Brain microvascular endothelial cell (primary cell): ENCODE measurements at regions not wholly inside any gene's neighbourhood (a gene's known extent, or its start where the extent isn't known, plus 50 kb on each side); places are given as distances from the start of the nearest gene placed in this dataset.

Experiments
- DNase-seq: peaks from one replicate; pipeline ENCODE4 v3.0.0-alpha.2; 2020
- H3K27ac ChIP-seq: fragments of 250-450 bp; sonication (Bioruptor Pico); 2 replicates; pipeline ENCODE4 v1.5.1; 2020; ENCODE audit warnings: mild to moderate bottlenecking, moderate library complexity
- H3K27me3 ChIP-seq: fragments of 250-450 bp; sonication (Bioruptor Pico); replicated peaks from 2 replicates; pipeline ENCODE4 v1.5.1; 2020; ENCODE audit warnings: mild to moderate bottlenecking
- H3K36me3 ChIP-seq: fragments of 250-450 bp; sonication (Bioruptor Pico); replicated peaks from 2 replicates; pipeline ENCODE4 v1.5.1; 2020; ENCODE audit warnings: mild to moderate bottlenecking
- H3K4me3 ChIP-seq: 2 replicates; pipeline ENCODE4 v1.5.1; 2011; ENCODE audit warnings: low read depth, mild to moderate bottlenecking, control low read depth, low read length, moderate library complexity
- in situ Hi-C: cut with HindIII; loops from 2 replicates; pipeline ENCODE4 v1.10.0; 2017; ENCODE audit warnings: low sequenced_read_pairs, low pct_ligation_motif_present
- TF ChIP-seq, protein P1 (sequence below): IDR thresholded peaks from 2 replicates; pipeline ENCODE4 v1.5.1; 2011; ENCODE audit warnings: low read depth, mild to moderate bottlenecking, moderate library complexity, low read length, control low read depth, inconsistent platforms; ENCODE audit errors: missing control alignments

DNA sequence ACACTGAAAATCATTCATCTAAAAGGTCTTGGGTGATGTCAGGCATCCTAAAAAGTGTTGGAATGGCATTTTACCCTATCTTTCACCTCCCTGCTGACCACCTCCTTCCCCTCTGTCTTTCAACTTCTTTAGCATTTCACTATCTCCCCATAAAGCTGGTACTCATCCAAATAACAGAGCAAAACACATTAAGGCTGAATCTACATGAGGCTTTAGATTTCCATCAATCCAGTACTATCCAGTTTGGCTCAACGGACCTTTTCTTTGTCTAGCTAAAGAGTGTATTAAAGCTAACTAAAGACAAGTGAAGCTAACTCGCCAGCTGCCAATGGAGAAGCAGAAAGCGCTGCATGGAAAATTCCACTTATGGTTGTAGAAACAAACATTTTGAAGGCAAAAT is 122.5 kb upstream of the NCKAP5 start:
- in situ Hi-C loops = no loop called here
- TF ChIP-seq, protein P1, sequence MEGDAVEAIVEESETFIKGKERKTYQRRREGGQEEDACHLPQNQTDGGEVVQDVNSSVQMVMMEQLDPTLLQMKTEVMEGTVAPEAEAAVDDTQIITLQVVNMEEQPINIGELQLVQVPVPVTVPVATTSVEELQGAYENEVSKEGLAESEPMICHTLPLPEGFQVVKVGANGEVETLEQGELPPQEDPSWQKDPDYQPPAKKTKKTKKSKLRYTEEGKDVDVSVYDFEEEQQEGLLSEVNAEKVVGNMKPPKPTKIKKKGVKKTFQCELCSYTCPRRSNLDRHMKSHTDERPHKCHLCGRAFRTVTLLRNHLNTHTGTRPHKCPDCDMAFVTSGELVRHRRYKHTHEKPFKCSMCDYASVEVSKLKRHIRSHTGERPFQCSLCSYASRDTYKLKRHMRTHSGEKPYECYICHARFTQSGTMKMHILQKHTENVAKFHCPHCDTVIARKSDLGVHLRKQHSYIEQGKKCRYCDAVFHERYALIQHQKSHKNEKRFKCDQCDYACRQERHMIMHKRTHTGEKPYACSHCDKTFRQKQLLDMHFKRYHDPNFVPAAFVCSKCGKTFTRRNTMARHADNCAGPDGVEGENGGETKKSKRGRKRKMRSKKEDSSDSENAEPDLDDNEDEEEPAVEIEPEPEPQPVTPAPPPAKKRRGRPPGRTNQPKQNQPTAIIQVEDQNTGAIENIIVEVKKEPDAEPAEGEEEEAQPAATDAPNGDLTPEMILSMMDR = no peak
- Histone ChIP-seq H3K4me3 (no peak overlapping the region), H3K27me3 (no peaks in the 10 kb centered on the region), H3K27ac (no peak overlapping the region), H3K36me3 (no peaks in the 10 kb centered on the region)
- DNase-seq = no peak

DNA sequence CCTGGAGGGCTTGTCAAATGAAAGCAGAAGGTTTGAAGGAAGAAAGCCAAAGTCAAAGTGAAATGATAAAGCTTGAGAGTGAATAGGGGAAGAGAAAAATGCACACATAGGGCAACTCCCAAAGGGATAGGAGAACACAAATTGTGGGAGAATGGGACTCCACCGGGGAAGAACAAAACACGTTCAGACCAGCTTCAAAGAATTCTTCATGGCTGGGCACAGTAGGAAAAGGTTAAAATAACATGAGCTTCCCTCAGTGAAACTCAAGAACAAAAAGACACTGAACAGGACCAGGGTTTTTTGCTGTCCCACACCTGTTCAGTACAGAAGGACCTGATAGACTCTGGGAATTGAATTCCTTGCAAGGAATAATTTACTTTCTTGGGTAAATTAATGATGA is 123.1 kb upstream of the NCKAP5 start:
- no peaks in the 10 kb centered on the region for H3K36me3 ChIP-seq
- in situ Hi-C loops = no loop called here
- no peak overlapping the region for H3K4me3 ChIP-seq
- no peaks in the 10 kb centered on the region for H3K27me3 ChIP-seq
- TF ChIP-seq, protein P1 = no peak
- no peak overlapping the region for H3K27ac ChIP-seq
- no peak for DNase-seq

DNA sequence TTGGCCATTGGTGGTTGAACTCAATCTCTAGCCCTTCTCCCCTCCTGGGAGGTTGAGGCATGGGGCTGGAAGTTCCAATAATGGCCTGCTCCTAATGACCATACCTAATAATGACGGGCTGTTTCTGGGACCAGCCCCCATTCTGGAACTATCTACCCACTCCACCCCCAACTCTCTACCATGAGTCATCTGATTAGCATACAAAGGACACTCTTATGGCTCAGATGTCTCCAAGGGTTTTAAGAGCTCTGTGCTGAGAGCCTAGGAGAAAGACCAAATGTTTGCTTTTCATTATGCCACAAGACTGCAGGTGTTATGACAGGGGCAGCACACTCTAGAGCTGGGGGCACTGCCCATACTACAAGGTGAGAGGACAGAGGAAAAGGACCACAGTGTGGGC is 137.0 kb upstream of the NCKAP5 start:
- no peaks in the 10 kb centered on the region for H3K27me3 ChIP-seq
- no peak for DNase-seq
- H3K36me3 ChIP-seq = no peaks in the 10 kb centered on the region
- in situ Hi-C loops = no loop called here
- H3K4me3 ChIP-seq = no peak overlapping the region
- H3K27ac ChIP-seq = no peak overlapping the region
- TF ChIP-seq, protein P1 = no peak

DNA sequence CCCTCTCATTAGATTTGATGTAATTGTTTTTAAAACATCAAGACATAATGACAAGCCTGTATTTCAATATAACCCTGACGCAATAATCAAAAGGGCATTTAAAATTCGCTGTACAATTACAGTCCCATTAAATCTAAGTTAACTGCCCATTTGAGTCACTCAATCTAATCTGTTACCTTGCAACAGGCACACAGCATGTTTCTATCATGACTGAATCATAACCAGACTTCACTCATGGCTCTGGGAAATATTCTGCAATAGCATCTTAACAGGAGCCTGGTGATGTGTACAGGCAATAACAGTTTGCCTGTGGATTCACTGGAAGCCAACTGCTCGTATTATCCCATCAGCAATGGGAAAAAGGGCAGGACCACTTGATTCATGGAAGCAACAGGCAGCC is 142.3 kb upstream of the NCKAP5 start:
- DNase-seq = no peak
- H3K36me3 ChIP-seq = no peaks in the 10 kb centered on the region
- in situ Hi-C loops = no loop called here
- TF ChIP-seq, protein P1 = no peak
- H3K27ac ChIP-seq = no peak overlapping the region
- no peak overlapping the region for H3K4me3 ChIP-seq
- H3K27me3 ChIP-seq = no peaks in the 10 kb centered on the region

DNA sequence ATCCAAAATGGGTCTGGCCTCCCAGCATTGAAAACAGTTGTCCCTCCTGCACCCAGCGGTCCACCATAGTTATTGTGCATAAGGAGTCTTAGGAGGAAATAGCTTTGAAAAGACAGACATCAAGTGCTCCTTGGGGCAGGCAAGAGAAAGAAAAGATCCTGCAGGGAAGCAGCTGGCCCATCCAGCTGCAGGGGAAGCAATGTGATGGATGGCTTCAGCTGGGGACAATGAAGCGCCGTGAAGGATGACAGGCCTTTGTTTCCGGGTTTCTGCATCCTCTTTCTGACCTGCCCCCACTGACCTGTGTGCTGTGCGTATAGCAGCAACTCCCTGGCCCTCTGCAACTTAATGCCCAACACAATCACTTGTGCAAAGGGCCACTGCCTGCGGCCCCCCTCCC is 142.9 kb upstream of the NCKAP5 start:
- no peak overlapping the region for H3K27ac ChIP-seq
- no peaks in the 10 kb centered on the region for H3K27me3 ChIP-seq
- TF ChIP-seq, protein P1 = no peak
- in situ Hi-C loops = no loop called here
- DNase-seq = no peak
- H3K4me3 ChIP-seq = no peak overlapping the region
- no peaks in the 10 kb centered on the region for H3K36me3 ChIP-seq

DNA sequence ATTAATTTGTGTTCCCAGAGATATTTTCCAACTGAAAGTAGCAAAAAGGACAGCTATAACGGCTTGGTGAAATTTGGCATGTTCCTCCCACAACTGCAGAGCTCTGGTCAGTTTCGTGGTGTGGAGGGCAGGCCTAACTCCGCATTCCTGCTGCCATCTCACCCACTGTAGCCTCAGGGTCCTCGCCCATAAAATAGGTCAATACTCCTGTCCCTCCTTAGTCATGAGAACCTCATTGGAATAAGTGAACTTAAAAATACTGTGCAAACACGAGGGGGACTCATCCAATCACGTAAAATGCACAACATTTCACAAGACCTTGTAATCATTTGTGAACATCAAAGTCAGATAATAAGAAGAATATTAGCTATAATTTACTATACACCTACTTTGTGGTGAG is 143.5 kb upstream of the NCKAP5 start:
- TF ChIP-seq, protein P1 = no peak
- Histone ChIP-seq H3K36me3 (no peaks in the 10 kb centered on the region), H3K4me3 (no peak overlapping the region), H3K27ac (no peak overlapping the region), H3K27me3 (no peaks in the 10 kb centered on the region)
- no peak for DNase-seq
- in situ Hi-C loops = no loop called here
